Epidermal melanocyte (primary cell): ENCODE measurements at regions not wholly inside any gene's neighbourhood (a gene's known extent, or its start where the extent isn't known, plus 50 kb on each side); places are given as distances from the start of the nearest gene placed in this dataset.

Source experiments
- DNase-seq: peaks from one replicate; pipeline ENCODE4 v3.0.0; 2011; ENCODE audit warnings: low spot score; ENCODE audit not compliant: insufficient read length

GRCh38 chr16:50996166-50996829, 154.8 kb downstream of the SALL1 start:
- DNase-seq = no peak

DNA sequence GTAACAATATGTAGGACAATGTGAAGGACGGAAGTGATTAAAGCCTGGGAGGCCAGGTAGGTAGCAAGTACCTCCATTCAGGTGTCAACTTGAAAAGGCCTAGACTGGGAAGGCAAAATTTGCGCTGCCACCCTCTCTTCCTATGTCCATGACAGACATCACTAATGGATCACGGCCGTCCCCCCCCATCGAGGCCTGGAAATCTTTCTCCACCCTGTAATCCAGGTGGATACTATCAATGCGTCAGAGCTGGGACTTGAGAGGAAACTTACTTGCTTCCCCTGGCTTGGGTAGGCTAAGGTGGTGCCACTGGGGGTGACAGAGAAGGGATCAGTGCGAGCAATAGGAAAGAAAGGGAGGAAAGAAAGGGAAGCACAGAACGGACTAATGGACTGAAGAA, 156.1 kb downstream of the SALL1 start:
- DNase-seq = no peak

DNA sequence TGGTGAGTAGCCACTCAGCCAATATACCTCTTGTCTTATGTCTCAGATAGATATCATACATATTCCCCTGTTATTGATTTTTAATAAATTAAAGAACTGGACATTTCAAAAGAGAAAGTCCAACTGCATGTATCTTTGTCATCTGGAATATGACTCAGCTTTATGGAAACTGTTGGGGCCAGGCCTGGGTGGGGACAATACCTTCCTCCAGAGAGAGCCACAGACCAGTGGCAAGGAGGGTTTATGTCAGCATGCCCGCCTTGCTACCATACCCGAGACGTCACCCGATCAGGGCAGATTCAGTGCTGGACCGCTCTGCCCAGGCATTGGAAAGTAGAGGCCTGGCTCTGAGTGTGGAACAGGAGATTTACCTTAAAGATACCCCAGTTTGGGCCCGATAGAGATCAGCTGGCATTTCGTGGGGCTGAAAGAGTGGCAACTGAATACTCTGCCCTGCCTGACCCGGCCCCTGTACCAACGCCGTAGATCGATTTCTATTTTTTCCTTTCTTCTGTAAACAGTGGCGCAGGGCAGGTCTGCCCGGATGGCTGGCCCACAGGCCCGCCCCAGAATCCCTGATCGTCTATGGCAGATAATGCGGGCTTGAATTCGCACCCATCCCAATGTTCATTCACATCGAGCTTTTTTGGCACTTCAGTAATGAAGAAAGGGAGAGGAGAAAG, 158.6 kb downstream of the SALL1 start:
- DNase-seq = no peak

DNA sequence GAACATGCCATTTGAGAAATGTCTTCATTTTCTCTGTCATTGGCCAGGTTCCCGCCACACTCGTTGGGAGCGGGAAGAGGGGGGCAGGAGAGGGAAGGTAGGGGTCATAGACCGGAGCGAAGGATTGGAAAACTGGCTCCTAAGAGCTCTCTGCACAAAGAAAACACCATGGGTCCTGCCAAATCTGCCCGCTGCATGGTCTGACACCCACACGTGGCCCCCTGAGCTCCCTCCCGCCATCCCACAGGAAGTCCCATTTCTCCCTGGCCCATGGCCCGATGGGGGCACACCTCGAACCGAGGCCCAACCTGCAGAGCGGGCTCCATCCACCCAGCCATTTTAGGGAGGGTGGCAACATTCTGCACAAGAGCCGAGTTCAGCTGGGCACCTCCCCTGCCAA, 159.6 kb downstream of the SALL1 start:
- no peak for DNase-seq

DNA sequence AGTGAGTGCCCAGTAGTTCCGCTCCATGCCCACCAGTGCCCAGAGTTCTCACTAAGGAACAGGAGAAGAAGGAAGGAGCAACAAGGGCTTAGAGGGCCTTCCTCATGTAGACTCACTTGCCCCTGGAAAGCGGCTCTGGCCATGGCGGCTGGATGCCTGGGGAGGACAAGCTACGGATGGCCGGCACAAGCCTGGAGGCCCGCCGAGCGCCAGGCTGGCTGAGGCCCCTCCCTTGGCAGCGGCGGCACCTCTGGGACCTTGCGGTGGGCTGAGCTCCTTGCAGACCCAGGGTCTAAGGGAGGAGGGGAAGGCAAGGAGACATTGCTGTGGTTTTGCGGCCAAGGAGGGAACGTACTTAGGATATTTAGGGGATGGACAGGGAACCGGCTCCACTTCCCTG, 160.1 kb downstream of the SALL1 start:
- no peak for DNase-seq

DNA sequence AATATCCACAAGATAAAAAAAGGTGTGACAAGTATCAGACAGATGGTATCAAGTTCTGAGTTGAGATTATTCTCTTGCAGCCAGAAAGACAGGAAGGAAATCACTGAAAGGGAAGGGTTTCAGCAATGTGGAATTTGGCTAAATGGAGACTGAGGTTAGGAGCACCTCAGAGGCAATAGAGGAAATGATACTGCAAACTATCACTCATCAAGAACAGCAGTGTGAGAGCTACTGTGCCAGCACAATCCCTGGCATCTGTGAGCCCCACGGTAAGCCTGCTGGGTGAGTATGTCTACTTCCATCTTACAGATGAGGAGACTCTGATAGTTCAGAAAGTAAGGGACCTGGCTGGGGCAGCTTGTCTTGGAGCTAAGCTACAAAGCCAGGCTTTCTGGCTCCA, 162.0 kb downstream of the SALL1 start:
- DNase-seq = no peak

DNA sequence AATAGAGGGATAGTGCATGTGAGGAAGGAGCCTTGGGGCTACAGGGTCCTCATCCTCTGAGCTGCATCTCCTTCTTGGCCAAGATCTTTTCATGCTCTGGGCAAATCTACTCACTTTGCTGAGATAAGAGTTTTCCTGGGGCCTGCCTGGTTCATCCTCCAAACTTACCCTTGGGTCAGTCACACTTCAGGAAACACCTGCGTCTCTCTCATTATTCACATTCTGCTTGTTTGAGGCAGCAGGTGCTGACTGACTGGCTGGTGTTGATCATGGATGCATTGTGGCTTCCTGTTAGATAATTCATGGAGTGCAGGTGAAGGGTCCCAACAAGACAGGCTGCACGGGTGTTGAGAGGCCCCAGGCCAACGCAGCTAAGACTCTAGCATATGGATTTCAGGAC, 162.6 kb downstream of the SALL1 start:
- DNase-seq = no peak

DNA sequence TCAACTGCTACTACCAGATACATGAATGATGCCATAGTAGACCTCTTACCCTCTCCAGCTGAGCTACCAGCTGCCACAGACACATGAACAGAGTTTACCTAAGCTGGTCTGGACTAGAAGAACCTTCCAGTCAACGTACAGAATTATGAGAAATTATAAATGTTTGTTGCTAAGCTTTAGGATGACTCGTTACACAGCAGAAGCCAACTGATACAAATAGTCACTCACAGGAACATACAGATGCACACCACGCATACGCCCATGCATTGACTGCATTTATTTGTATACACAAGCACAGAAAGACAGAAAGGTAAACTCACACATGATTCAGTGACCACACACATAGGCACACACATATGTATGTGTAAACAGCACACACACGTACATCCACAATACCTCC, 164.6 kb downstream of the SALL1 start:
- no peak for DNase-seq

DNA sequence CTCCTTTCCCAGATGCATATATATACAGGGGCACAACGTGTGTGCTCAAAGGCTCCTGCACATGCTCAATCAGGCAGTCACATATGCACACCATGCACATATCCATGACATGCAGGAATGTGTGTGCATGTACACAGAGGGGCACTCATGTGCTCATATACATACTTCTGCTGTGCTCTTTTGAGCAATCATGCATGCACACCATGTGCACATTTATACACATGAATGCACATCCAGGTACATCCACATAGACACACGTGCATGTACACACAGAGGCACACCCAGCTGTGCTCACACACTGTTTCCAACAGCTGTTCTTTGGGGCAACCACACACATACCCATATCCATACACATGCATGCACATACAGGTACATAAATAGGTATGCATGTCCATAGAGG, 165.3 kb downstream of the SALL1 start:
- DNase-seq = no peak

GRCh38 chr16:50984688-50985087, 166.4 kb downstream of the SALL1 start:
- DNase-seq = no peak

DNA sequence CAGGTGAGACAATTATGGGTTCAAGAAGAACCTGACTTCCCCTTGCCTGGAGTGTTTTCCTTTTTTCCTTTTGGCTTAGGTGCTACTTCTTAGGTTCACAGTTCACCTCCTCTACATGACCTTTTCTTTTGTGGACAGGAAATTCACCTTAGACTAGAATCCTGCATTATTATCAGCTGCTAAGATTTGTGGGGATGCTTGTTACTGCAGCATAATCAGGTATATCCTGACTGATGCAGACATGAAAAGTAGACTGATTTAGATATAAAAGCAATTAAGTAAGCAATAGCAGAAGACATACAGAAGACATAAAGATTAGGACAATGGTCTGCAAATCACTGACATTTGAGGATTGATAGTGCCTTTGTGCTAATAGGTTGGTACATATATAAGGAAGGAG, 168.3 kb downstream of the SALL1 start:
- no peak for DNase-seq

- DNase-seq = no peak
These were observed 169.1 kb downstream of the SALL1 start for GRCh38 chr16:50981951-50982350.

DNA sequence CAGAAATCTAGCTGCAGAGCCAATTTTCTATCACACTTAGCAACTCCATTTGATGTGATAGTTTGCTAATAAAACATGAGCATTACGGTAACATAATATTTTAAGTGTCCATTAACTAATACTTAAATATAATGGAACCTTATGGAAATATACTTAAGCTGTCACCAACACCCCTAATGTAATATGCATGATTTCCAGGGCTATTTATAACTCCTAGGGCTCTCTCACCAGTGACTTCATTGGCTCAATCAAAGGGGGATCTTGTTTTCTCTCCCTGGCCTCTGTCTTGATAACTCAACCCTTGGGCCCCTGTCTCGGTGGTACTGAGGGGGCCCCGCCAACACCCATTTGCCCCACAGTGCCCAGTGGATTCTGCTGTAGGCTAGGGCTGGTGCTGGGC, 170.4 kb downstream of the SALL1 start:
- DNase-seq = no peak

DNA sequence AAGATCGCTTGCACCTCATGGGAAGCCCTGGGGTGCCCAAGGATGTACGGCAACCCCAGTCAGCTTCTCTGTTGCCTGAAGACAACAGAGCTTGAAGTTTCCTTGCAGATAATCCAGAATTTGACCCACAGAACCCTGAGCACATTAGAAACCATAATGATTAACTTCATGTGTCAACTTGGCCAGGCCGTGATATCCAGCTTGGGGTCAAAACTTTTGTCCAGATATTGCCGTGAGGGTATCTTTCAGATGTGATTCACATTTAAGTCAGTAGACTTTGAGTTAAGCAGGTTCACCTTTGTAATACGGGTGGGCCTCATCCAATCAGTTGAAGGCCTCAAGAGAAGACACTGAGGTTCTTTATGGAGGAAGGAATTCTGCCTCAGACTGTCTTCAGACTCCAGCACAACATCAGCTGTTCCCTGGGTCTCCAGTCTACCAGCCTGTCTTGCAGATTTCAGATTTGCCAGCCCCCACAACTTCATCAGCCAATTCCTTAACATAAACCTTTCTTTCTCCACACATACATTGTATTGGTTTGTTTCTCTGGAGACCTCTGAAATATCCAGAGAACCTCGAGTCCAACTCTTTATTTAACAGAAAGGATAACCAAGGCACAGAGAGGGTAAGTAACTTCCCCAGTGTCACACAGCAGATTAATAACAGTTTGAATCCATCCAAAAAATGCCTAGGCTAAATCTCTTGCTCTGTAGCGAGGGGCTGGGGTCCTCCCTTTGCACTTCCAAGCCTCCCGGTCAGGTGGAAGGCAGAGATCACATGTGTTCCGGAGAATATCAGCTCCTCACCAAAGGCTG, 171.1 kb downstream of the SALL1 start:
- no peak for DNase-seq

DNA sequence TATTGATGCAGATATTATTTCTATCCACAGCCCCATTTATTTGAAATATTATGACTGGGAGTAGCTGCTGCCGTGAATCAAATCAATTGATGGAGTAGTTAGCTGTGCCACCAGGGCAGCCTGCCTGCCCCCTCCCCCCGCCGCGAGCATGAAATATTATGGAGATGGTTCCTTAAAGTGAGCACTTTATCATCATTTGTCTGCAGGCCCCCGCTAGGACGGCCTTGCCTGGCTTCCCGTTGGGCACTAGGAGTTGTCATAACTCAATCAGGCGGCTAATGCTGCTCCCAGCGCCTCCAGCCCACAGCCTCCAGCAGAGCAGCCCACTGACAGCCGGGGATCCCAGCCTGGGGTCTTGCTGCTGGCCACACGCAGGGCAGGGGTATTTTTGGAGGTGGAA, 173.9 kb downstream of the SALL1 start:
- no peak for DNase-seq

- no peak for DNase-seq
These were observed 176.5 kb downstream of the SALL1 start for GRCh38 chr16:50974438-50975036.

DNA sequence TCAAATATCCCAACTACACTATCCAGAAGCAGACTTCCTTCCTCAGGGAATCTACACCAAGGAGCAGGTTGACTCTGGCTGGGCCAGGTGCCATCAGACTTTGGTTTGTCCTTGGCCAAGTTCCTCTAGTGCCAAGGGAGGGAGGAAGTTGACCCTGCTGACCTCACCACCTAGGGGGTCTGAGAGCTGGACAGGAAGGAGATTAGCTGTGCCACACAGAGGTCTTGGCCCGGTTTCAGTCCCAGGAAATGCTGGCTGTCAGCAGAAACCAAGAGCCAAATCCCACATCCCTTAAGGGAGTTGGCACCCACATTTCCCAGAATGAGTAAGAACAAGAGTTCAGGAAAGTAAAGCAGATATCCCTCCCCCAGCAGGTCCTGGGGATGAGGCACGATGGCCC, 178.2 kb downstream of the SALL1 start:
- DNase-seq = no peak

DNA sequence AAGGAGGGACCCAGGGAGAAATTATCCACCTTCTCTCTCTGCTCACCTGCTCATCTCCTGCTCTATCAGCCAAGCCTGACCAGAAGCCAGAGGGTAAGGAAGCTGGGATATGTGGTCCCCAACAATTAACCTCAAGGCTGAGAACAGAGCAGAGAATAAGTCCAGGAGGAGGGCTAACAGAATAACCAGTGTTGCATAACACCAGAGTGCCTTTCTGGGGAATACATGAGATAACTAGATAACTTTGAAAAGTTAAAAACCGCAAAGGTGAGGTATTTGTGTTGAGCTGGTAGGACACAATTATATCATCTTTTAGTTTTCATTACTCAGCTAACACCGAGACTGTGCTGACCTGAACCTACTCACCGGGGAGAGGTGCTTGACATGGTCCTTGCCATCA, 180.8 kb downstream of the SALL1 start:
- no peak for DNase-seq

- DNase-seq = no peak
These were observed 183.1 kb downstream of the SALL1 start for GRCh38 chr16:50967827-50968612.

DNA sequence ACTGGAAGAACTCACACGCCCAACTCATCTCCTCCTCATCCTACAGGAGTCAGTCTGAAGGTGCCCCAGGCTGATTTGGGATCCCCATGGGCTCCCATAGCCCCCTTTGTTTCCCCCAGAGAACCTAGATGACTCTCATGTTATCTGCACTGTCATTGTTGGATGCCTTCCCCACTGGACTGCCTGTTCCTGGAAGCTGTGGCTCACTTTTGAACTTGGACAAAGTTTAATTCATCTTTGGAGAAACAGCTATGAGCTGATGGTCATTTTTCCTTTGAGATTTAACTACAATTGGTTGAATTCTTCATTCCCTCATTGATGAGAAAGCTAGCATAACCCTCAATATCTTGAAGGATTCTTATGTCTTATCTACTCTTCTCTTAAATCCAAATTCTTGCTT, 186.6 kb downstream of the SALL1 start:
- no peak for DNase-seq

- DNase-seq = no peak
These were observed 189.1 kb downstream of the SALL1 start for GRCh38 chr16:50961952-50962351.
